ENCODE measurements at regions not wholly inside any gene's neighbourhood (a gene's known extent, or its start where the extent isn't known, plus 50 kb on each side); places are given as distances from the start of the nearest gene placed in this dataset.
"Not testable (repeated sequence)": the region's sequence is repeated elsewhere in the genome, so short reads cannot be mapped to it uniquely, and the experiment has no call there.

GRCh38 chr7:65145710-65146109 is 139.2 kb upstream of the ERV3-1 start:
- DNase-seq = not testable (repeated sequence)

- DNase-seq = not testable (repeated sequence)
These were observed 138.5 kb upstream of the ERV3-1 start for GRCh38 chr7:65145008-65145407.

- DNase-seq = not testable (repeated sequence)
These were observed 138.1 kb upstream of the ERV3-1 start for GRCh38 chr7:65144557-65144956.

- not testable (repeated sequence) for DNase-seq
These were observed 137.6 kb upstream of the ERV3-1 start for GRCh38 chr7:65144119-65144518.

GRCh38 chr7:65141894-65142293 is 135.4 kb upstream of the ERV3-1 start:
- DNase-seq = not testable (repeated sequence)

GRCh38 chr7:65141405-65141778 is 134.9 kb upstream of the ERV3-1 start:
- DNase-seq = not testable (repeated sequence)

GRCh38 chr7:65140543-65141404 is 134.3 kb upstream of the ERV3-1 start:
- DNase-seq = peak in 1 of 3 donors; percentile 4

GRCh38 chr7:65136850-65137249 is 130.4 kb upstream of the ERV3-1 start:
- DNase-seq = not testable (repeated sequence)

- not testable (repeated sequence) for DNase-seq
These were observed 126.6 kb upstream of the ERV3-1 start for GRCh38 chr7:65133087-65133486.

- DNase-seq = not testable (repeated sequence)
These were observed 125.8 kb upstream of the ERV3-1 start for GRCh38 chr7:65132256-65132655.

GRCh38 chr7:65127364-65127763 is 120.9 kb upstream of the ERV3-1 start:
- DNase-seq = not testable (repeated sequence)

GRCh38 chr7:65124600-65124999 is 118.1 kb upstream of the ERV3-1 start:
- DNase-seq = not testable (repeated sequence)

GRCh38 chr7:65105650-65106203 is 99.2 kb upstream of the ERV3-1 start:
- not testable (repeated sequence) for DNase-seq

- DNase-seq = not testable (repeated sequence)
These were observed 94.0 kb upstream of the ERV3-1 start for GRCh38 chr7:65100499-65100898.

GRCh38 chr7:65081669-65082055 is 75.2 kb upstream of the ERV3-1 start:
- not testable (repeated sequence) for DNase-seq

- peak; percentile 89 to 96 (median 92) for DNase-seq
These were observed 74.5 kb upstream of the ERV3-1 start for GRCh38 chr7:65080799-65081668.

- DNase-seq = not testable (repeated sequence)
These were observed 68.5 kb upstream of the ERV3-1 start for GRCh38 chr7:65074959-65075358.

GRCh38 chr7:65073160-65073559 is 66.7 kb upstream of the ERV3-1 start:
- DNase-seq = not testable (repeated sequence)

- not testable (repeated sequence) for DNase-seq
These were observed 65.5 kb upstream of the ERV3-1 start for GRCh38 chr7:65071854-65072431.

- not testable (repeated sequence) for DNase-seq
These were observed 63.0 kb upstream of the ERV3-1 start for GRCh38 chr7:65069476-65069875.

- DNase-seq = not testable (repeated sequence)
These were observed 56.1 kb upstream of the ERV3-1 start for GRCh38 chr7:65062566-65062965.

GRCh38 chr7:65059247-65059646 is 52.8 kb upstream of the ERV3-1 start:
- not testable (repeated sequence) for DNase-seq

Data from suppressor macrophage treated with lipopolysaccharide for 1 hour (primary cell).